EH (cell line): ENCODE measurements at regions not wholly inside any gene's neighbourhood (a gene's known extent, or its start where the extent isn't known, plus 50 kb on each side); places are given as distances from the start of the nearest gene placed in this dataset.
"Not testable (repeated sequence)": the region's sequence is repeated elsewhere in the genome, so short reads cannot be mapped to it uniquely, and the experiment has no call there.

Source experiments
- DNase-seq: peaks from one replicate; pipeline ENCODE4 v3.0.0-alpha.2; 2015; ENCODE audit warnings: low read depth

DNA sequence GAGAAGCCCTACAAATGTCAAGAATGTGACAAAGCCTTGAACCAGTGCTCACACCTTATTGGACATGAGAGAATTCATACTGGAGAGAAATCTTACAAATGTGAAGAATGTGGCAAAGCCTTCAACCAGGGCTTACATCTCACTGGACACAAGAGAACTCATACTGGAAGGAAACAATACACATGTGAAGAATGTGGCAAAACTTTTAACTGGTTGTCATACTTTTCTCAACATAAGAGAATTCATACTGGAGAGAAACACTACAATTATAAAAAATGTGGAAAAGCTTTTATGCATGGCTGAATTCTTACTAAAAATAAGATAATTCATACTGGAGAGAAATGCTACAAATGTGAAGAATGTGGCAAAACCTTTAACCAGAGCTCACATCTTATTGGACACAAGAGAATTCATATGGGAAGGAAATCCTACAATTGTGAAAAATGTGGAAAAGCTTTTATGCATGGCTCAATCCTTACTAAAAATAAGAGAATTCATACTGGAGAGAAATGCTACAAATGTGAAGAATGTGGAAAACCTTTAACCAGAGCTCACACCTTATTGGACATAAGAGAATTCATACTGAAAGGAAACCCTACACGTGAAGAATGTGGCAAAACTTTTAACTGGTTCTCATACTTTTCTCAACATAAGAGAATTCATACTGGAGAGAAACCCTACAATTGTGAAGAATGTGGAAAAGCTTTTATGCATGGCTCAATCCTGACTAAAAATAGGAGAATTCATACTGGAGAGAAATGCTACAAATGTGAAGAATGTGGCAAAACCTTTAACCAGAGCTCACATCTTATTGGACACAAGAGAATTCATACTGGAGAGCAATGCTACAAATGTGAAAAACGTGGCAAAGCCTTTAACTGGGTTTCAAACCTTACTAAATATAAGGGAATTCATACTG, 350.6 kb upstream of the NUPR2 start:
- not testable (repeated sequence) for DNase-seq

DNA sequence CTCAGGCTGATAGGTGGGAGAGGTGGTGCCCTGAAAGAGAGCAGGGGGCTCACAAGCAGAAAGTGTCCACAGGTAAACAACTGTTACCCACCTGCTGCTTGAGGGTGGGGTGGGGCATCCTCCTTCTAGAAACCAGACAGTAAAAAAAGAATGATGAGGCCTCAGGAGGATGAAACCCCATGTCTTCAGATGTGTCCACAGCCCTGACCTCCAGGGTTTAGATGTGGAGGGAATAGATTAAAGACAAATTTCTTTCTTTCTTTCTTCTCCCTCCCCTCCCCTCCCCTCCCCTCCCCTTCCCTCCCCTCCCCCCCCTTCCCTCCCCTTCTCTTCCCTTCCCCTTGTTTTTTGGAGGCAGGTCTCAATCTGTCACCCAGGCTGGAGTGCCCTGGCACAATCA, 333.5 kb upstream of the NUPR2 start:
- DNase-seq, result no peak

DNA sequence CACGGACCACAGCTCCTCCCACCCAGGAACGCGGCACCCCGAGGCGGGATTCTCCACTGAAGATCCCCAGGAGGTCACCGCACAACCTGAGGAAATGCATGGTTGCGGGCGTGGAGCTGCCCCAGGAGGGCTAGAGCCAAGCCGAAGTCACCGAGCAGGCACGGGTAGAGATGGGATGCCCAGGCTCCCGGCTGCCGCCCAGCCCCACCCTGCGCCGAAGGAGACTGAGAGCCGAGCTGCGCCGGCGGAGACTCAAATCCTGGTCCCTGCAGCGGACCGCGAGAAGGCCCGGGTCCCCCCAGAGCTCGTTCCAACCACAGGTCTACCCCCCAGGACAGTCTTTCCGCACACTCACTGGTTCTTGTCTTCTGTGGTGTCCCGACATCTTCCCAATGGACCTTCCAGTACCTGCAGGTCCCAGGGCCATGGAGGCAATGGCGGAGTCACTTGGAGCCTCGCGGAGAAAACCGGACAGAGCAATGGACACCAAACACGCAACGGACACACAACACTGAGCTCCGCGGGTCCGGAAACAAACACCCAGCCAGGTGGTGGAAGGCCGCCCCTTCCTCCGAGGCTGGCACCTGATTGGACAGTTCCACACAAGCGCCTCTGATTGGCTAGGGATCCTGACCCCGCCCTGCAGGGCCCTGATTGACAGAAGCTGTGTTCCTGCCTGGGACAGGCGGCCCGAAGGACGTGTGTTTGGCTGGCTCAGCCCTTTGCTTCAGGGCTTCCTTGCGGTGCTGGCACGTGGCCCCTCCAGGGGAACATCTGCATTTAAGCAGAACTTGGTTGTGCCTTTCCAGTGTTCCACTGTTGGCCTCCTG, 331.9 kb upstream of the NUPR2 start:
- no peak for DNase-seq

GRCh38 chr7:56420528-56420927, 304.3 kb upstream of the NUPR2 start:
- DNase-seq, result not testable (repeated sequence)

DNA sequence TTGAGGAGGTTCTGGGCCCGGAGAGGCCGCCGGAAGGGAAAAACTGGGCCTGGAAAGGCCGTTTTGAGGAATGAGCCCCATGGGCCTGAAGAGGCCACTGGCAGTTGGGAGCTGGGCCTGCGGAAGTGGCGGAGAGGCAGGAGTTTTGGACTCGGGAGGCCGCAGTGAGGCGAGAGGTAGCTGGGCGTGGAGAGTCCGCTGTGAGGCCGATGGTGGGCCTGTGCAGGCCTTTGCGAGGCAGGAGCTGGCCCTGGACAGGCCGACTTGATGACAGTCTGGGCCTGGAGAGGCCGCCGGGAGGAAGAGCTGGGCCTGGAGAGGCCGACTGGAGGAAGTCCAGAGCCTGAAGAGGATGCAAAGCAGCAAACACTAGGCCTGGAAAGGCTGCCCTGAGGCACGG, 259.0 kb upstream of the NUPR2 start:
- no peak for DNase-seq

- not testable (repeated sequence) for DNase-seq
These were observed 258.4 kb upstream of the NUPR2 start for GRCh38 chr7:56374666-56375065.

DNA sequence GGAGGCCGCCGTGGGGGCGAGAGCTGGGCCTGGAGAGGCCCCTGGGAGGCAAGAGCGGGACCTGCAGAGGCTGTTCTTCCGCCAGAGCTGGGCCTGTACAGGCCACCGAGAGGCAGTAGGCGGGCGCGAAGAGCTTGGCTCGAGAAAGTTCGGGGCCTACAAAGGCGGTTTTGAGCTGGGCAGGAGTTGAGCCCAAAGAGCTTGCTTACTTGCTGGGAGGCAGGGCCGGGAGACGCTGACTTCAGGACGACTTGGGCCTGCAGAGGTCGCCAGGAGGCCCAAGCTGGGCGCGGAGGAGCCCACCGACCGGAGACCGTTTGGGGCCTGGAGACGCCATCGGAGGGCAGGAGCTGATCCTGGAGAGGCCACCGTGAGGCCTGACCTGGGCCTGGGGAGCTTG, 257.1 kb upstream of the NUPR2 start:
- DNase-seq, result peak; percentile 11

DNA sequence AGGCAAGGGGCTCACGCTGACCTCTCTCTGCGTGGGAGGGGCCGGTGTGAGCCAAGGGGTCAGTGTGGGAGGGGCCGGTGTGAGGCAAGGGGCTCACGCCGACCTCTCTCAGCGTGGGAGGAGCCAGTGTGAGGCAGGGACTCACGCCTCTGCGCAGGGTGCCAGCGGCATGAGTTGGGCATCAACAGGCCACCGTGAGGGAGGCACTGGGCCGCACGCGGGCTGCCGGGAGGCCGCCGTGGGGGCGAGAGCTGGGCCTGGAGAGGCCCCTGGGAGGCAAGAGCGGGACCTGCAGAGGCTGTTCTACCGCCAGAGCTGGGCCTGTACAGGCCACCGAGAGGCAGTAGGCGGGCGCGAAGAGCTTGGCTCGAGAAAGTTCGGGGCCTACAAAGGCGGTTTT, 255.6 kb upstream of the NUPR2 start:
- DNase-seq, result not testable (repeated sequence)

- not testable (repeated sequence) for DNase-seq
These were observed 254.1 kb upstream of the NUPR2 start for GRCh38 chr7:56370208-56370872.

DNA sequence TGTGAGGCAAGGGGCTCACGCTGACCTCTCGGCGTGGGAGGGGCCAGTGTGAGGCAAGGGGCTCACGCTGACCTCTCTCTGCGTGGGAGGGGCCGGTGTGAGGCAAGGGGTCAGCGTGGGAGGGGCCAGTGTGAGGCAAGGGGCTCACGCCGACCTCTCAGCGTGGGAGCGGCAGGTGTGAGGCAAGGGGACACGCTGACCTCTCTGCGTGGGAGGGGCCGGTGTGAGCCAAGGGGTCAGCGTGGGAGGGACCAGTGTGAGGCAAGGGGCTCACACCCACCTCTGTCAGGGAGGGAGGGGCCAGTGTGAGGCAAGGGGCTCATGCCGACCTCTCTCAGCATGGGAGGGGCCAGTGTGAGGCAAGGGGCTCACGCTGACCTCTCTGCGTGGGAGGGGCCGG, 251.7 kb upstream of the NUPR2 start:
- not testable (repeated sequence) for DNase-seq

- not testable (repeated sequence) for DNase-seq
These were observed 251.2 kb upstream of the NUPR2 start for GRCh38 chr7:56367411-56367810.

DNA sequence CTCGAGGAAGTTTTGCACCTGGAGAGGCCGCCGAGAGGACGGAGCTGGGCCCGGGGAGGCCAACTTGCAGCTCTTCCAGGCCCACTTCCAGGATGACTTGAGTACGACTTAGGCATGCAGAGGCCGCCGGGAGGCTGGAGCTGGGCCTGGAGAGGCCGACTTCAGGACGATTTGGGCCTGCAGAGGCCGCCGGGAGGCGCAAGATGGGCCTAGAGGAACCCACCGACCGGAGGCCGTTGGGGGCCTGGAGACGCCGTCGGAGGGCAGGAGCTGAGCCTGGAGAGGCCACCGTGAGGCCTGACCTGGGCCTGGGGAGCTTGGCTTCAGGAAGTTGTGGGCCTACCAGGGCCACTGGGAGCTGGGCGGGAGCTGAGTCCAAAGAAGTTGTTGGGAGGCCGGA, 250.5 kb upstream of the NUPR2 start:
- not testable (repeated sequence) for DNase-seq

- DNase-seq, result not testable (repeated sequence)
These were observed 236.4 kb upstream of the NUPR2 start for GRCh38 chr7:56352576-56352975.

GRCh38 chr7:56351181-56351580, 235.0 kb upstream of the NUPR2 start:
- DNase-seq, result not testable (repeated sequence)

GRCh38 chr7:56348311-56348710, 232.1 kb upstream of the NUPR2 start:
- DNase-seq, result not testable (repeated sequence)

DNA sequence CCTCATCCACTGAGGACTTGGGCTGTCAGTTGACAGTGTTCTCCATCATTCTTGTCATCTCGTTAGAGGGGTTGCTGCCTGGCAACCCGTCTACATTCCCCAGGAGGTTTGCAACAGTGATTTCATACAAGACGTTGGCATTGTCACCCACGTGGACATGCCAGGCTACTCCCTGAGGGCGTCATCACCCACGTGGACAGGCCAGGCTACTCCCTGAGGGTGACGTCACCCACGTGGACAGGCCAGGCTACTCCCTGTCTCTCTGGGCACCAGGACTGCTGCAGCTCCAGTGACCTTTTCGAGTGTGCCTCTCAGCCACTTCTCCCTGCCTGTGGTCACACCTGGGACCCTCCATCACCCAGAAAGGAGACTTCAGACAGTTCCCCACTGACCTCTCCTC, 212.1 kb upstream of the NUPR2 start:
- peak; percentile 0 for DNase-seq

DNA sequence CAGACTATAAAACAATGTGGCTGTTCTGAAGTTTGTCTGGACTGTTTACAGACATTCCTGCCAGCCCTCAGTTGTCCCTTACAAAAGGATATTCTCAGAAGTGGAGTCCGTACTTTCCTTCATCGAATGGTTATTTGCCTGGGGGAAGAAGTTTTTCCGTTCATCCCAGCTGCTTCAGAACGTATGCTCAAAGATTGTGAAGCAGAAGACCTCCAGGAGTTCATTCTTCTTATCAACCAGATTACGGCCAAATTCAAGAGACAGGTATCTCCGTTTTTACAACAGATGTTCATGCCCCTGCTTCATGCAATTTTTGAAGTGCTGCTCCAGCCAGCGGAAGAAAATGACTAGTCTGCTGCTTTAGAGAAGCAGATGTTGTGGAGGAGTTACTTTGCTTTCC, 174.3 kb upstream of the NUPR2 start:
- no peak for DNase-seq

- no peak for DNase-seq
These were observed 171.4 kb upstream of the NUPR2 start for GRCh38 chr7:56287429-56288138.

DNA sequence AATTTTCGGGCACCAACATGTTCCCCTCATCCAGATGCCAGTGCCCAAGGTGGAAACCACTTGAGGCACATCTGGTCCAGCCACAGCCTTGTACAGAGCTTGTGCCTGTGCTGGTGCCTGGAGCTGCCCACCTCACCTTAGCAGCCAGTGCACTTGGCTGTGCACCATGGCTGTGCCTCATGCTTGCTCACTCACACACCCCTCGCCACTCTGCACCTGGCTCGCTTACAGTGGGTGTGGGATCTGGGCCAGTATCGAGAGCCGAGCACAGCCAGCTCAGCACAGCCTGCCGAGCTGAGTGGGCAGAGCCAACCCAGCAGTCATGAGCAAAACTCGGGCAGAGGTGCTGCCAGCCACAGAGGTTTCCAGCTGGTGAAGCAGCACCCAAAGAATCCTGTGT, 139.9 kb upstream of the NUPR2 start:
- no peak for DNase-seq

DNA sequence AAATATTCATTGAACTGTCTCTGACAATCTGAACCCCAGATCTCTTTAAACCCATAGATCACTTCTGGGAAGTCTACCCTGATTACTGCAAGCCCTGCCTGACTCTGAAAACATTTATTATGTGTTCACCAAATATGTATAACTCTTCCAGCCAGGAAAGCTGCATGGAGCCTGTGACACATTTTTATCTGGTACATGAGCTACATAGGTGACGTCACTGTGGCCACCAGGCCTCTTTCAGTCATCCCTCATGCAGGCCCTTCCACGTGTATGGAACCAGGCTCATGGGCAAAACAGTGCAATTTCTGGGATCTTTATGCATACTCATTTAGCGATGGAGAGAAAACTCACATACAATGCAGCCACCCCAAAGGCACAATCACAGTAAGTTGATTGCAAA, 133.9 kb upstream of the NUPR2 start:
- DNase-seq, result no peak

- no peak for DNase-seq
These were observed 113.4 kb upstream of the NUPR2 start for GRCh38 chr7:56229631-56230030.

DNA sequence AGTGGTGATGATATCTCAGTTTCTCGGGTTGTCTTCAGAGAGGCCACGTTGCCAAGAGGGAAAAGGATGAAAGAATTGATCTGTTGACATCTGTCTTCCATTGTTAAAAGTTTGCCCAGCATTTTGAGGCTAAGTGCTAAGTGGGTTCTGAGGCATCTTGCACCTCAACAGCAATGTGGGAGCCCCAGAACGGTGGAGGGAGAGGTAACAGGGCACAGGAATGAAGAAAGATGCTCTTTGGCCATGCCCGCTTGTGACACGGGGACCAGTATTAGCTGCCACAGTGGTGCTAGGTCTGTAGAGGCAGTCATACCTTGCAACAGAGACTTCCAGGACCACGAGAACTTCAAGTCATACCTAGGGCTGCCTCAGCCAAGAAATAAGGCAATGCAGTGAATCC, 106.6 kb upstream of the NUPR2 start:
- DNase-seq, result no peak
